ENCODE measurements at regions not wholly inside any gene's neighbourhood (a gene's known extent, or its start where the extent isn't known, plus 50 kb on each side); places are given as distances from the start of the nearest gene placed in this dataset.

DNA sequence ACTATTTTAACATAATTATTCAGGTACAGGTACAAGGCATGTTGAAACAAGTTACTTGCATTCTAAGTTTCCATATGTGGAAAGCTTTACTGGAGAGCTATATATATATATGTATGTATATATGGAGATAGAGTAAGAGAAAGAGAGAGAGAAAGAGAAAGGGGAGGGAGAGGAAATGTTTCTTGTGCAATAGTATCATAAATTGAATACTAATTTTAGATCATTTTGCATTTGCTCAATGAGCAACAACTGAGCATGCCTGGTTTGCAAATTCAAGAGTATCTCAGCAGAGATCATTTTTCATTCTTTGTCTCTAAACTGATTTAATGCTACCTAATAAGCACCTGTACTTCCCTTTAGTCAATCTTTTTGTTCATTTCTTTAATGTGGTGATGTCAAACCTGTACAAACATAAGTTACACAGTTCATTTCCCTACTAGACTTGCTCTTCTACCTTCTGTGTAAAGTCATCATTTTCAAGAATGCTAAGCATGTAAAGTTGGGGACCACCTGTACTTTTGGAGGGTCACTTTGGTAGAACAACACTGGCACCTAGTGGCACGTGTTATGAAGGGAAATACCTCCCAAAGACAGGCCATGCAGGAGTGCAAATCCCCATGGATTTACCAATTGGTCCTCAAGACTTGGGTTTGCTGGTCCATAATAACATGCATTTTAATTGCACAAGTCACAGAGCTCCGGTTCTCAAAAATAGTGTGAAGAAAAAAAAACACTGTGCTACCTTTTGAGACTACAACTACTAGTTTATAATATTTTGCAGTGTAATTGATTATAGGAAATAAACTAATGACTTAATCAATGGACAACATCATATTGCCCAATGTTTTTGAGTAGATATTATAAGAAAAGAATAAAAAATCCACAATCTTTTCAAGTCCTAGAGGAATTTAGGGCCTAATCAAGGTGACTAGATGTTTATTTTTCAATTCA is 431.2 kb upstream of the IGFBP3 start:
- TF ChIP-seq, protein P1, sequence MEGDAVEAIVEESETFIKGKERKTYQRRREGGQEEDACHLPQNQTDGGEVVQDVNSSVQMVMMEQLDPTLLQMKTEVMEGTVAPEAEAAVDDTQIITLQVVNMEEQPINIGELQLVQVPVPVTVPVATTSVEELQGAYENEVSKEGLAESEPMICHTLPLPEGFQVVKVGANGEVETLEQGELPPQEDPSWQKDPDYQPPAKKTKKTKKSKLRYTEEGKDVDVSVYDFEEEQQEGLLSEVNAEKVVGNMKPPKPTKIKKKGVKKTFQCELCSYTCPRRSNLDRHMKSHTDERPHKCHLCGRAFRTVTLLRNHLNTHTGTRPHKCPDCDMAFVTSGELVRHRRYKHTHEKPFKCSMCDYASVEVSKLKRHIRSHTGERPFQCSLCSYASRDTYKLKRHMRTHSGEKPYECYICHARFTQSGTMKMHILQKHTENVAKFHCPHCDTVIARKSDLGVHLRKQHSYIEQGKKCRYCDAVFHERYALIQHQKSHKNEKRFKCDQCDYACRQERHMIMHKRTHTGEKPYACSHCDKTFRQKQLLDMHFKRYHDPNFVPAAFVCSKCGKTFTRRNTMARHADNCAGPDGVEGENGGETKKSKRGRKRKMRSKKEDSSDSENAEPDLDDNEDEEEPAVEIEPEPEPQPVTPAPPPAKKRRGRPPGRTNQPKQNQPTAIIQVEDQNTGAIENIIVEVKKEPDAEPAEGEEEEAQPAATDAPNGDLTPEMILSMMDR (conservative IDR thresholded peaks at IDR 0.05; ENCODE audit: low read length), result peak; percentile 72
- no peak for TF ChIP-seq EZH2phosphoT487 (IDR thresholded peaks at IDR 0.05; ENCODE audit: borderline replicate concordance, low read depth, low read length)
